Memory B cell (primary cell): ENCODE measurements at regions not wholly inside any gene's neighbourhood (a gene's known extent, or its start where the extent isn't known, plus 50 kb on each side); places are given as distances from the start of the nearest gene placed in this dataset.

ENCODE experiments used
- ATAC-seq: fragments of 150-1000 bp; cut with Tn5 transposase; 2 replicates; pipeline ENCODE4 v1.10.0; 2021; ENCODE audit warnings: low read depth, mild to moderate bottlenecking, moderate library complexity
- DNase-seq, 2 donors: peaks; one replicate each; pipeline ENCODE4 v3.0.0; 2022; ENCODE audit warnings: low spot score in 2 of 2
- H3K27ac Mint-ChIP-seq: one replicate; pipeline ENCODE4 v1.8.0; 2022; ENCODE audit warnings: mild to moderate bottlenecking, moderate library complexity, mixed read lengths
- H3K27me3 Mint-ChIP-seq: one replicate; pipeline ENCODE4 v1.8.0; 2022; ENCODE audit warnings: mixed read lengths
- H3K36me3 Mint-ChIP-seq: one replicate; pipeline ENCODE4 v1.8.0; 2022; ENCODE audit warnings: mild to moderate bottlenecking, mixed read lengths
- H3K4me1 Mint-ChIP-seq: one replicate; pipeline ENCODE4 v1.8.0; 2022; ENCODE audit warnings: mixed read lengths
- H3K4me3 Mint-ChIP-seq: one replicate; pipeline ENCODE4 v1.8.0; 2022; ENCODE audit warnings: mild to moderate bottlenecking, moderate library complexity, mixed read lengths
- H3K9me3 Mint-ChIP-seq: one replicate; pipeline ENCODE4 v1.8.0; 2022; ENCODE audit warnings: mixed read lengths

DNA sequence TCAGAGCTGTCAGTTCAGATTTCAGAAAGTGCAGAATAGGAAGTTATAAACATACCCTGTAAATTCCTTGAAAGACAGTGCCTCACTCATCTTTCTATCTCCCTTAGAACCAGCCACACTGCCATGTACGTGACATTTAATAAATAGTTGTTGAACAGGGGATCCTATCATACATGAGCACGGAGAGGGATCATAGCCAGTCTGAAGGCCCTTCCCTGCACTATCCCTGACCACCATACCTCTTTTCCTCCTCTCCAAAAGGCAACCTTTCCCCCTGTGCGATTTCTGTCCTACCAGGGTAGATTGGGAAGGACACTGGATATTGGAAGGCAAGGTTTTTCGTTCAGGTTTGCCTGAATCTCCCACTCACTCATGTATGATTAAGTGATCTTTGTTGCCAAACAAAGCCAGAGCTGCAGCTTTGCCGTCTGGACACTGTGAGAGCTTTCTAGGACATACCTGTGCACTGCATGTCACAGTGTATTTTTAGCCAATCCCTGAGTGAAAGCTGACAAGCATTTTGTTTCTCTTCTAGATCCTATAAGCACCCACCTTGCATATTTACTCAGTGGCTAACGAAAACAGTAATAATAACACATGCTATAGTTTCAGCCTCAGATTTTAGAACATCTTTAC, 986.5 kb upstream of the WWC1 start:
- Mint-ChIP-seq H3K9me3 (peaks cover 7% of the 10 kb centered on the region), H3K4me1 (no peaks in the 10 kb centered on the region), H3K27me3 (no peaks in the 10 kb centered on the region), H3K4me3 (no peak overlapping the region), H3K36me3 (no peaks in the 10 kb centered on the region), H3K27ac (no peak overlapping the region)
- ATAC-seq (no peak), DNase-seq (no peak)

DNA sequence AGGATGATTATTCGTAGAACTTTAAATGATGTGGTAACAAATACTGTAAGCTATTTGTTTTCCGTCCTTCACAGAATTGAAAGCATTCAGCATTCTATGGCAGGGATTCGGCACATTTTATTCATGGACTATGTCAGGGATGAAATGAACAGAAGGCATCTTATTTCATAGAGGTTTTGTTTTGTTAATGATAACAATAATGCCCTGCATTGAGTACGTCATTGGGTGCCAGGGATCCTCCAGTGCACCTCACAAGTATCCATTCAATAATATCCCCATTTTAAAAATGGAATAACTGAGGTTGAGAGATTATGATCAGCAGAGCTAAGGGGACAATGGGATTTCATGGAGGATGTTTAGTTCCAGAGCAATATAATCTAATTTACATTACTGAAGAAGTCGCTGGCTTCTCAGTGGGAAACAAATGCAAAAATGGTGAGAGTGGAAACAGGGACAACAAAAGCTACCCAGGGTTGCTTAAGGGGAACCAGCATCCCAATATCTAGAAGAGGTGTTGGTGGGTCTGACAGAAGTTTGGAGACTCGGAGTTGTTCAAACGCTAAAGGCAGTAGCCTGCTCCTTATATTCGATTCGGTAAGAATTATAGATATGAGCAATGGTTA, 985.7 kb upstream of the WWC1 start:
- Mint-ChIP-seq H3K27ac (no peak overlapping the region), H3K4me1 (no peaks in the 10 kb centered on the region), H3K9me3 (peaks cover 4% of the 10 kb centered on the region), H3K27me3 (no peaks in the 10 kb centered on the region), H3K4me3 (no peak overlapping the region), H3K36me3 (no peaks in the 10 kb centered on the region)
- ATAC-seq (no peak), DNase-seq (no peak)

DNA sequence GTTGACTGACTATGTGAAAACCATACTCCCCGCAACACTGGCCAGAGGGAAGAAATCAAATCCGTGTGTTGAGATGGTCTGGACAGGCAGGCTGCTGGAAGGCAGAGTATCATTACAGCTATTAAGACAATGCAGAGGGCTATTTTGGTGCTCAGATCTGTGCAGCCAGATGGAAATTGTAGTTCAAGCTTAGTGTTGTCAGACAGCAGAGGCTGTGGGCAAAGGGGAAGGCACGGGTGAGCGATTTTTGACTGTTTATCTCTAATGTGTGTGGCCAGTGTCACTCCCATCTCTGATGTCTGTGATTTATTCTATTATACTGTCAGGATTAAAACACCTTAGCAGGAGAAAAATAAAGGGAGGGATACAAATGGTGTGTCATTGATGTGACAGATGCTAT, 984.4 kb upstream of the WWC1 start:
- Mint-ChIP-seq H3K36me3 (no peaks in the 10 kb centered on the region), H3K27ac (no peak overlapping the region), H3K4me1 (no peaks in the 10 kb centered on the region), H3K27me3 (no peaks in the 10 kb centered on the region), H3K9me3 (peaks cover 4% of the 10 kb centered on the region), H3K4me3 (no peak overlapping the region)
- no peak for DNase-seq
- no peak for ATAC-seq

GRCh38 chr5:167308466-167308865, 983.0 kb upstream of the WWC1 start:
- H3K27ac Mint-ChIP-seq = no peak overlapping the region
- no peaks in the 10 kb centered on the region for H3K9me3 Mint-ChIP-seq
- H3K36me3 Mint-ChIP-seq = no peaks in the 10 kb centered on the region
- H3K4me3 Mint-ChIP-seq = no peak overlapping the region
- DNase-seq = no peak
- no peak for ATAC-seq
- no peaks in the 10 kb centered on the region for H3K27me3 Mint-ChIP-seq
- H3K4me1 Mint-ChIP-seq = no peaks in the 10 kb centered on the region

- H3K27me3 Mint-ChIP-seq = no peaks in the 10 kb centered on the region
- no peaks in the 10 kb centered on the region for H3K9me3 Mint-ChIP-seq
- ATAC-seq (no peak), DNase-seq (no peak)
- no peaks in the 10 kb centered on the region for H3K4me1 Mint-ChIP-seq
- no peak overlapping the region for H3K4me3 Mint-ChIP-seq
- no peak overlapping the region for H3K27ac Mint-ChIP-seq
- H3K36me3 Mint-ChIP-seq = no peaks in the 10 kb centered on the region
Observed at GRCh38 chr5:167309941-167310517, 981.4 kb upstream of the WWC1 start.

- ATAC-seq (no peak), DNase-seq (no peak)
- Mint-ChIP-seq H3K36me3 (no peaks in the 10 kb centered on the region), H3K4me3 (no peak overlapping the region), H3K27me3 (no peaks in the 10 kb centered on the region), H3K9me3 (no peaks in the 10 kb centered on the region), H3K27ac (no peak overlapping the region), H3K4me1 (no peaks in the 10 kb centered on the region)
Observed at GRCh38 chr5:167311340-167311739, 980.1 kb upstream of the WWC1 start.

DNA sequence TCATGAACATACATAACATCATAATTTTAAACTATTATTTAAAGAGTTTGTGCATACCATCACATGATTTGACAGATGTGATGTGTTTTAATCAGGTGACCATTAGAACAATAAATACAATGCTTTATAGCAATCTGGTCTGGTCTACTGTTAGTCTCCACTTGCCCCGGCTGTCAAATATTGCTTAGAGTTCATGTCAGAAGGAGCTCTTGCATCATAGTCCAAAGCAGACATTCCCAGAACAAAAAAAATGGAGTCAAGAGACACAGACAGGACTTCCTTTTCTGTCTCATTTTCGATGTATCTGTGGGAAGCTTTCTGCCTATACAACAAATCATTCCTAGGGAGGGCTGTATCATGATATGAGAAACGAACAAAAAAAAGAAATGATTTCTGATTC, 979.2 kb upstream of the WWC1 start:
- DNase-seq (no peak), ATAC-seq (no peak)
- H3K4me3 Mint-ChIP-seq = no peak overlapping the region
- H3K4me1 Mint-ChIP-seq = no peaks in the 10 kb centered on the region
- peaks cover 2% of the 10 kb centered on the region for H3K9me3 Mint-ChIP-seq
- no peaks in the 10 kb centered on the region for H3K36me3 Mint-ChIP-seq
- H3K27ac Mint-ChIP-seq = no peak overlapping the region
- no peaks in the 10 kb centered on the region for H3K27me3 Mint-ChIP-seq

DNA sequence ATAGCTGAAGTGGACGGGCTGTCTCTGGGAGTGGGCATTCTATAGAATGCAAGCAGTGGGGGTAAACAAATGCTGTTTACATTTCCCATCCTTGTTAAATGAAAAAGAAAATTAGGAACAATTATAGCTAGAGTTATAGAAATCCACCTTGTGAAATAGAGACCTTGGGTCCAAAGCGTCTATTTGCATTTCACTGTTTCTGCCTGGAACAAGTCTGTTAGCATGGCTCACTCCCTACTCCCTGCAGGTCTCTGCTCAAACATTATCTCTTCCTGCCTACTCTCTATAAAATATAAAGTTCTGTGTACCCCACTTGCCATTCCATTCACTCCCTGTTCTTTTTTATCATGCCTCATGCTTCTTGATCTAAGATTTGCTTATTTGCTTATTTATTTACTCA, 975.7 kb upstream of the WWC1 start:
- H3K27me3 Mint-ChIP-seq = no peaks in the 10 kb centered on the region
- H3K27ac Mint-ChIP-seq = no peak overlapping the region
- no peaks in the 10 kb centered on the region for H3K4me1 Mint-ChIP-seq
- H3K36me3 Mint-ChIP-seq = no peaks in the 10 kb centered on the region
- H3K9me3 Mint-ChIP-seq = peaks cover 2% of the 10 kb centered on the region
- DNase-seq (no peak), ATAC-seq (no peak)
- no peak overlapping the region for H3K4me3 Mint-ChIP-seq

GRCh38 chr5:167317884-167318283, 973.6 kb upstream of the WWC1 start:
- peaks cover 2% of the 10 kb centered on the region for H3K9me3 Mint-ChIP-seq

DNA sequence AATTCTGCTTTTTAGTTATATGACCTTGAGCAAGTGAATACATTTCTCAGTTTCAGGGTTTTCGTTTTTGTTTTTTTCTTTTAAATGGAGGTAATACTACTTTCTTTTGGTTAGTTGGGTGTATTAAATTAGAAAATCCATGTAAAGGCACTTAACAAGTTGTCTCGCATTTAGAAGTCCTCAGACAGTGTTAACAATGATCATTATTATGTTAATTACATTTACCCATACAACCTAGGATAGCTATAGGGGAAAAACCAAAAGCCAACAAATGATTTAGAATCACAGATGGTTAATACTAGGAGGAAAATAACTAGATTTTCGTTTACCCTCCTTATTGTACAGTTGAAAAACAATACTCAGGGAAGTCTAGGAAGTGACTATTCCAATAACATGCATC, 972.2 kb upstream of the WWC1 start:
- H3K4me3 Mint-ChIP-seq = no peak overlapping the region
- H3K4me1 Mint-ChIP-seq = no peaks in the 10 kb centered on the region
- DNase-seq = no peak
- peaks cover 2% of the 10 kb centered on the region for H3K9me3 Mint-ChIP-seq
- no peak for ATAC-seq
- H3K27ac Mint-ChIP-seq = no peak overlapping the region
- H3K27me3 Mint-ChIP-seq = no peaks in the 10 kb centered on the region
- no peaks in the 10 kb centered on the region for H3K36me3 Mint-ChIP-seq

More at GRCh38 chr5:167317884-167318283, 973.6 kb upstream of the WWC1 start:
- no peak for DNase-seq
- Mint-ChIP-seq H3K4me1 (no peaks in the 10 kb centered on the region), H3K27me3 (no peaks in the 10 kb centered on the region), H3K36me3 (no peaks in the 10 kb centered on the region), H3K4me3 (no peak overlapping the region), H3K27ac (no peak overlapping the region)
- ATAC-seq = no peak

- H3K27ac Mint-ChIP-seq = no peak overlapping the region
- ATAC-seq = no peak
- peaks cover 2% of the 10 kb centered on the region for H3K9me3 Mint-ChIP-seq
Observed at GRCh38 chr5:167320019-167320418, 971.4 kb upstream of the WWC1 start.

DNA sequence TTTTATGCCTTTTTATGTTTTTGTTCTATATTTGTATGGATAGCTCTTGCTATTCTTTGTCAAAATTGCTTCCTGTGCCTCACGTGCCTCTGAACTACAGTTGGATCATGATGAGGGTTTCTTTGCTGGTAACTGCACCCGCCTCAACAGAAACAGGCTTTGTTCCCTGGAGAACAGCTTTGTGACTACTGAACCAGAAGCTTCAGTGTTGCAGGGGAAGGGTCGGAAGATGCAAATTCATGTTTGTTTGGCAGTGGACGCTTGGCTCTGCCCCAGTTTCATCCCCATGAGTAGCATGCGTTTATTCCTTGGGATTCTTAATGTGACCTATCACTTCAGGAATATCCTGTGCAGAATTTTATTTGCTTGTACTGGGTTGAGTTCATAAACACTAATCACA, 959.1 kb upstream of the WWC1 start:
- DNase-seq (no peak), ATAC-seq (no peak)
- Mint-ChIP-seq H3K4me1 (no peaks in the 10 kb centered on the region), H3K36me3 (no peaks in the 10 kb centered on the region), H3K9me3 (peaks cover 3% of the 10 kb centered on the region), H3K4me3 (no peak overlapping the region), H3K27ac (no peak overlapping the region), H3K27me3 (no peaks in the 10 kb centered on the region)

More at GRCh38 chr5:167320019-167320418, 971.4 kb upstream of the WWC1 start:
- no peaks in the 10 kb centered on the region for H3K27me3 Mint-ChIP-seq
- no peak for DNase-seq
- no peaks in the 10 kb centered on the region for H3K4me1 Mint-ChIP-seq
- no peaks in the 10 kb centered on the region for H3K36me3 Mint-ChIP-seq
- H3K4me3 Mint-ChIP-seq = no peak overlapping the region

- Mint-ChIP-seq H3K27me3 (no peaks in the 10 kb centered on the region), H3K4me3 (no peak overlapping the region), H3K4me1 (no peaks in the 10 kb centered on the region), H3K36me3 (no peaks in the 10 kb centered on the region), H3K9me3 (peaks cover 3% of the 10 kb centered on the region), H3K27ac (no peak overlapping the region)
- no peak for ATAC-seq
- no peak for DNase-seq
Observed at GRCh38 chr5:167336161-167336560, 955.3 kb upstream of the WWC1 start.

- Mint-ChIP-seq H3K4me1 (no peaks in the 10 kb centered on the region), H3K36me3 (no peaks in the 10 kb centered on the region), H3K27ac (no peak overlapping the region), H3K4me3 (no peak overlapping the region), H3K9me3 (peaks cover 3% of the 10 kb centered on the region), H3K27me3 (no peaks in the 10 kb centered on the region)
- ATAC-seq (no peak), DNase-seq (no peak)
Observed at GRCh38 chr5:167339205-167339604, 952.2 kb upstream of the WWC1 start.

GRCh38 chr5:167346461-167346860, 945.0 kb upstream of the WWC1 start:
- H3K4me1 Mint-ChIP-seq = no peaks in the 10 kb centered on the region
- DNase-seq (no peak), ATAC-seq (no peak)
- no peak overlapping the region for H3K27ac Mint-ChIP-seq
- H3K36me3 Mint-ChIP-seq = no peaks in the 10 kb centered on the region
- no peaks in the 10 kb centered on the region for H3K27me3 Mint-ChIP-seq
- peaks cover 2% of the 10 kb centered on the region for H3K9me3 Mint-ChIP-seq
- H3K4me3 Mint-ChIP-seq = no peak overlapping the region
